Bronchial epithelial cell (primary cell): ENCODE measurements at regions not wholly inside any gene's neighbourhood (a gene's known extent, or its start where the extent isn't known, plus 50 kb on each side); places are given as distances from the start of the nearest gene placed in this dataset.

Experiments
- DNase-seq: peaks from one replicate; pipeline ENCODE4 v3.0.0-alpha.2; 2010; ENCODE audit warnings: low read depth
- FAIRE-seq: peaks from 2 replicates; lab custom pipeline; 2011; peaks lifted over from hg19 to GRCh38; lab: Jason Lieb, UNC
- H3K27me3 ChIP-seq: 2 replicates; pipeline ENCODE4 v1.5.1; 2011; ENCODE audit warnings: low read length; ENCODE audit not compliant: control insufficient read depth, insufficient read depth
- H3K36me3 ChIP-seq: 2 replicates; pipeline ENCODE4 v1.5.1; 2011; ENCODE audit warnings: low read length; ENCODE audit not compliant: control insufficient read depth, insufficient read depth
- H3K4me3 ChIP-seq: 2 replicates; pipeline ENCODE4 v1.5.1; 2011; ENCODE audit warnings: mild to moderate bottlenecking, low read depth, low read length, control low read depth
- CTCF ChIP-seq: IDR thresholded peaks from 2 replicates; pipeline ENCODE4 v1.5.1; 2011; ENCODE audit warnings: mild to moderate bottlenecking, moderate library complexity, low read length, control low read depth, inconsistent platforms; ENCODE audit not compliant: insufficient read depth, severe bottlenecking

- Histone ChIP-seq H3K27me3 (peaks cover 15% of the 10 kb centered on the region), H3K4me3 (no peak overlapping the region), H3K36me3 (no peaks in the 10 kb centered on the region)
- FAIRE-seq (no peak), DNase-seq (no peak)
- no peak for TF ChIP-seq CTCF
Measured at GRCh38 chr16:86285421-86285820, 224.9 kb upstream of the FOXF1 start.

- no peak for TF ChIP-seq CTCF
- H3K27me3 ChIP-seq, result peaks cover 15% of the 10 kb centered on the region
- no peak for FAIRE-seq
- H3K4me3 ChIP-seq, result no peak overlapping the region
- DNase-seq, result no peak
- no peaks in the 10 kb centered on the region for H3K36me3 ChIP-seq
Measured at GRCh38 chr16:86285938-86286921, 224.1 kb upstream of the FOXF1 start.

- no peaks in the 10 kb centered on the region for H3K36me3 ChIP-seq
- DNase-seq, result no peak
- H3K4me3 ChIP-seq, result no peak overlapping the region
- no peak for FAIRE-seq
- TF ChIP-seq CTCF, result no peak
- peaks cover 15% of the 10 kb centered on the region for H3K27me3 ChIP-seq
Measured at GRCh38 chr16:86286991-86287663, 223.2 kb upstream of the FOXF1 start.

GRCh38 chr16:86287664-86288201, 222.6 kb upstream of the FOXF1 start:
- Histone ChIP-seq H3K4me3 (no peak overlapping the region), H3K27me3 (peaks cover 15% of the 10 kb centered on the region), H3K36me3 (no peaks in the 10 kb centered on the region)
- TF ChIP-seq CTCF, result no peak
- no peak for DNase-seq
- no peak for FAIRE-seq

- H3K36me3 ChIP-seq, result no peaks in the 10 kb centered on the region
- no peak for FAIRE-seq
- no peak for DNase-seq
- TF ChIP-seq CTCF, result no peak
- no peak overlapping the region for H3K4me3 ChIP-seq
- H3K27me3 ChIP-seq, result peaks cover 15% of the 10 kb centered on the region
Measured at GRCh38 chr16:86288716-86289294, 221.5 kb upstream of the FOXF1 start.
